Thyroid gland (tissue), 4 donors: ENCODE measurements at regions not wholly inside any gene's neighbourhood (a gene's known extent, or its start where the extent isn't known, plus 50 kb on each side); places are given as distances from the start of the nearest gene placed in this dataset.

ENCODE experiments used
- POLR2A ChIP-seq, 2 donors: fragments of 450-650 bp; IDR thresholded peaks; one replicate each; pipeline ENCODE4 v1.6.1; 2017; ENCODE audit warnings: antibody characterized with exemption in 2 of 2, mild to moderate bottlenecking in 2 of 2, moderate library complexity in 1 of 2
- TF ChIP-seq, protein P1 (sequence below), 6 experiments: fragments of 200-600 bp in 3 of 6; fragments of 450-650 bp in 3 of 6; sonication (generic) in 3 of 6; IDR thresholded peaks; one replicate each; pipeline ENCODE4 v1.5.1; 2016 to 2019; ENCODE audit warnings: antibody characterized with exemption in 6 of 6, mild to moderate bottlenecking in 2 of 6, inconsistent platforms in 1 of 6, moderate library complexity in 1 of 6

DNA sequence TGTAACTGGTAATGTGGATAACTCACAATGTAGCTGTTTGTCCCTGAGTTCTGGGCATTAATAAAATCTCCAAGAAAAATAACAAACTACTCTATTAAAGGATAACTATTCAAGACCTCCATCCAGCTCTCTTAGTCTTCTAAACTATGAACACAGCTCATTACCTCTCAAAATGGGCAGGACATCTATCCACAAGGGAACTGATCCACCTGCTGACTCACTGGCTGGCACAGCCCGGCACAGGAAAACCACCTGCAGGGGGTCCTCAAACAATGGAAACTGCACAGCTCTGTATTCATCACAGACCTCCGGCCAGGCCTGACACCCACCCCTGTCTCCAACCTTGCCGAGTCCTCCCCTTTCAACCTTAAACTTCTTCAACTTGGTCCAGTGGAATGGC is 255.4 kb downstream of the TJP1 start:
- TF ChIP-seq, protein P1, sequence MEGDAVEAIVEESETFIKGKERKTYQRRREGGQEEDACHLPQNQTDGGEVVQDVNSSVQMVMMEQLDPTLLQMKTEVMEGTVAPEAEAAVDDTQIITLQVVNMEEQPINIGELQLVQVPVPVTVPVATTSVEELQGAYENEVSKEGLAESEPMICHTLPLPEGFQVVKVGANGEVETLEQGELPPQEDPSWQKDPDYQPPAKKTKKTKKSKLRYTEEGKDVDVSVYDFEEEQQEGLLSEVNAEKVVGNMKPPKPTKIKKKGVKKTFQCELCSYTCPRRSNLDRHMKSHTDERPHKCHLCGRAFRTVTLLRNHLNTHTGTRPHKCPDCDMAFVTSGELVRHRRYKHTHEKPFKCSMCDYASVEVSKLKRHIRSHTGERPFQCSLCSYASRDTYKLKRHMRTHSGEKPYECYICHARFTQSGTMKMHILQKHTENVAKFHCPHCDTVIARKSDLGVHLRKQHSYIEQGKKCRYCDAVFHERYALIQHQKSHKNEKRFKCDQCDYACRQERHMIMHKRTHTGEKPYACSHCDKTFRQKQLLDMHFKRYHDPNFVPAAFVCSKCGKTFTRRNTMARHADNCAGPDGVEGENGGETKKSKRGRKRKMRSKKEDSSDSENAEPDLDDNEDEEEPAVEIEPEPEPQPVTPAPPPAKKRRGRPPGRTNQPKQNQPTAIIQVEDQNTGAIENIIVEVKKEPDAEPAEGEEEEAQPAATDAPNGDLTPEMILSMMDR (IDR thresholded peaks at IDR 0.05) = no peak
- TF ChIP-seq POLR2A (IDR thresholded peaks at IDR 0.05) = no peak
